ENCODE measurements at regions not wholly inside any gene's neighbourhood (a gene's known extent, or its start where the extent isn't known, plus 50 kb on each side); places are given as distances from the start of the nearest gene placed in this dataset.

- TF ChIP-seq CTCF (conservative IDR thresholded peaks at IDR 0.05) (no peak), EZH2 (IDR thresholded peaks at IDR 0.05; ENCODE audit: low read depth) (no peak)
Observed at GRCh38 chr5:33254579-33254978, 186.2 kb upstream of the TARS1 start.
